HG03442 (cell line): ENCODE measurements at regions not wholly inside any gene's neighbourhood (a gene's known extent, or its start where the extent isn't known, plus 50 kb on each side); places are given as distances from the start of the nearest gene placed in this dataset.

Source experiments
- ATAC-seq: cut with Tn5 transposase; IDR thresholded peaks from one replicate; pipeline ENCODE4 v1.9.1; 2021; ENCODE audit warnings: mild to moderate bottlenecking, moderate library complexity; ENCODE audit not compliant: unreplicated experiment

DNA sequence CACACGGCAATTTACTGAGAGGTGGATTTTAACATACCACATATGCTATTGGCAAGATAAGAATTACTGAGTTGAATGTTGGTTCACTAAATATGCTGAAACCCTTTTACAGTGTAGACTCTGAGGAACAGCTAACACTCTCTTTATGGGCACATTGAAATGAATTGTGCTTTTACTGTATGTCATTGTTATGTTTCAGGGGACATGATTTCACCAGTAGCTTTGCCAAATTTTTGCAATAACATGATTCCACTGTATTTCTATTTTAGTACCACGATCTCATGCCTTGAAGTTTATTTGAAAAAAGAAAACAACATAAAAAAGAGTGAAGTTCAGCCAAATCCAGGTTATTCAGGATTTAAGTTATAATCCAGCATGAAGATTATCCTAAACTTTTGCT, 188.5 kb downstream of the HLX start:
- no peak for ATAC-seq

- peak; percentile 81 for ATAC-seq
These were observed 190.1 kb downstream of the HLX start for GRCh38 chr1:221069178-221069903.

GRCh38 chr1:221069986-221070385, 190.7 kb downstream of the HLX start:
- no peak for ATAC-seq

DNA sequence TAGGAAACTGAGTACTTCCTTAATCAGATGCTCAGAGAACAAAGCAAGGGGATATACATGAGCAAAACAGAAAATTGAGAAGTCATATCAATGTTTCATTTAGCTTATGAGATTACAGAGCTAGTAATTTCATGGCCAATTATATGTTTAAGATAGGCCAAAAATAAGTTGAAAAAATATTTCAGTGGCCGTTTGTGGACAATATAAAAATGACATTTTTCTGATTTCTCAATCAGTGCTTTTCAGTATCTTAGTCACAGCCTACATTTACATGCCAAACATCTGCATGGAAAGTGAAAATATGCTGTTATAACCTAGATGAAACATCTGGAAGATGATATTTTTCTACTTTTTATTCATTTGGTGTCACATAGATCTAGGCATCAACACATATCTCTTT, 192.5 kb downstream of the HLX start:
- ATAC-seq = no peak

- no peak for ATAC-seq
These were observed 193.0 kb downstream of the HLX start for GRCh38 chr1:221072214-221072613.

DNA sequence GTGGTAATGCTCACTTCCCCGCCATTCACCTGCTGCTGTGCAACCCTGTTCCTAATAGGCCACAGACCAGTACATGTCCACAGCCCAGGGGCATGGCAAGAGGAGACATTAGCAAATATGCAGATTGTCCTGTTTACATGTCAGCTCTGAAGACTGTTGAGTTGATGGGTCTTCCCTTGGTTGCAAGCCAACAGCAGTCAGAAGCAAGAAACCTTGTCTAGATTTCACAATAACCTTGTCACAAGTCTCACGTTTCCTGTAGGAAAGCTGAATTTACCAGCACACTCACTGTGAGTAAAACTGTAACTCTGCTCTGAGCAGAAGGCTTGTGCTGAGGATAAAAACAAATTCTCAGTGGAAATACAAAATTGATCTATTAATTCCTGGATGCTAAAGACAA, 195.1 kb downstream of the HLX start:
- ATAC-seq = no peak

DNA sequence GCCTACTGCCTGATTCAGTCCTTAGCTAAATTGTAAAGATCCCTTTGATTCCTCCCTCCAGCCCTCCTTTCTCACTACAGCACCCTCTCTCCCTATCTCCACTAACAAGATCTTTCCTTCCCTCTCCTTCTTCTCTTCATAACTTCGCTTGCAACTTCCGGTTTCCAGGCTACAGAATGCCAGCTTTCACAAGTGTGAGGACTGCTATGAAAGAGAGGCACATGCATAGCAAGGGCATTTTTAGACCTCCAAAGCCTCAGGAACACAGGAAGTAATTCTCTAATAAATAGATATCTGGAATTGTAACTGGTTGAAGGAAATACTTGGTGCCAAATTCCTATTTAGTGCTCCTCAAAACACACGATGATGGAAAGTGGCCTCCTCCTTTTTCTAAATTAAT, 196.7 kb downstream of the HLX start:
- no peak for ATAC-seq

- no peak for ATAC-seq
These were observed 197.2 kb downstream of the HLX start for GRCh38 chr1:221076391-221076811.

DNA sequence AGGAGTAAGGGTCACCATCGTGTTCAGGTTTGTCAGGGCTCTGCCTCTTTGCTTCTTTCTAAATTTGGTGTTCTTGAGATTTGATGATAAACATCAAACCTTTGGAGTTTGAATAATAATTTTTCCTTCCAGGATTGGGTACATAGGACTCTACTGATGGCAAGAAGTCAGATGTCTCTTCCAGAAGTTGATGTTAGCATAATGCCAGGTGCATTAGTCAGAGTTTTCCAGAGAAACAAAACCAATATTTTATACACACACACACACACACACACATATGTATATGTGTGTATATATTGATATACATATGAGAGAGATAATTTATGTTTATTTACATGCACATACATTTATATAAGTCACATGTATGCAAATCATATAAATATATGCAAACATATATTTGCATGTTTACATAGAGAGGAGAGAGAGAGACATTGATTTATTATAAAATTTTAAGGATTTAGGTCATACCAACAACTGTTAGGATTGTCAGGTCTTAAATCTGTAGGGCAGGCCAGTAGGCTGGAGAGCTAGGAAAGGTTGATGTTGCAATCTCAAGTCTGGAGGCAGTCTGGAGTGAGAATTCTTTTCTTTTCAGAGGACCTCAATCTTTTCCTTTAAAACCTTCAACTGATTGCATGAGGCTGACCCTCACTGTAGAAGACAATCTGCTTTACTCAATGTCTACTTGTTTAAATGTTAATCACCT, 199.2 kb downstream of the HLX start:
- ATAC-seq = no peak

GRCh38 chr1:221083902-221084301, 204.7 kb downstream of the HLX start:
- no peak for ATAC-seq

DNA sequence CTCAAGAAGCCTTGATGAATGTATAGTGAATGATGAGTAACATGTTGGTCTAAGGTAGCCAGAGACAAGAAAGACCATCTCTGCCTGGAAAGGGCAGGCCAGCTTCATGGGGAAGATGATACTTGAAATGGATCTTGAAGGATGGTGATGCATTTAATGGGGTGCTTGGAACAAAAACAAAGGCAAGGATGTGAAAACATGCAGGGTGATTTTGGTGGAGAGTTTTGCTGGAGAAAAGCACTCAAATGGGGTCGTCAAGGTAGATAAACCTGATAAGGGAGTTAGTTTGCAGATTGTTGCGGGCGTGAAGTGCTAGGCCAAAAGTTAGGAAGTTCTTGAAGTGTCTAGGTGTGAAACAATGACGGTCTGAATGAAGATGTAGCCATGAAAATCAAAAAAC, 205.4 kb downstream of the HLX start:
- no peak for ATAC-seq

DNA sequence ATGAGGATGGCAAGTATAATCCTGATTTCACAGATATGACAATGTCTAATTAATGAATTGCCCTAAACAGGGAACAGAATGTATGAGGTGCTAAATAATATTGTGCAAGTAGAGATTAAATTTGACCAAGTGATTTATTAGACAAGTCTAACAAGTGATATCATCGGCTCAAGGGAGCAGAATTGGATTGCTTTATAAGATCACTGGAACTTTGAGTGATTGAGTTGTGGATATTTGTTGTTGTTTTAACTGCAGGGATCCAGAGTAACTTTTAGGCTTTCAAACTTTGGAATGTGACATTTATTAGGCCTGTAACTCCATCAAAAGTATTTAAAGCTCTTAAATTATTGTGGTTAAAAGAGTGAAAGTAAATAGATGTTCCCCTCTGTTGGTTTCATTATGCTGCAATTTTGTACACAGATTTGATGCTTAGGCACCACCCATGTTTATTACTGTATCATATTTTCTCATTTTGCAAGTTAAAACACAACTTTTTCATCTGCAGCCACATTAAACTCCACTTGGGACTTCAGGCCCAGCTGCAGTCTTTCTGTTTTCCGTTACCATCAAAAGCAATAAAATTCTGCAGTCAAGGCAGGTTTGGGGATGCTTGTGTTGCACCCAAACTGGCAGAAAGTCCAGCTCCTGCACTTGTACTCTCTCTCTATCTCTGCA, 206.6 kb downstream of the HLX start:
- ATAC-seq = no peak

DNA sequence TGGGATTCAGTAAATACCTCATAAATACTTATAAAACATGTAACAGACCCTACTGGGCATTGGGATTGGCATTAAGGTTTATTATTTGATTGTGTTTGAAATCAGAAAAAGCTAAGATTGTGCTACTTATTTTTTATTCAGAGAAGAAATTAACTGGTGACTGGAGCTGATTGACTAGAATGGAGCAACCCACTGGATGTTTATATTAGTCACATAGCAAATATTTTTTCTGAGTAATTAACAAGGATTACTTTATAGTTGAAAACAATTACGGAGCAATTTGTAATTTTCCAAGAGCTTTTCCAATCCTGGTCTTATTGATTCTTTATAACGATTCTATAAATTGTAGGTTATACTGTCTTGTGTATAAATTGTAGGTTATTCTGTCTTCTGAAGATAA, 208.7 kb downstream of the HLX start:
- no peak for ATAC-seq

GRCh38 chr1:221089273-221089672, 210.0 kb downstream of the HLX start:
- ATAC-seq = no peak

- no peak for ATAC-seq
These were observed 210.6 kb downstream of the HLX start for GRCh38 chr1:221089803-221090202.

- no peak for ATAC-seq
These were observed 214.9 kb downstream of the HLX start for GRCh38 chr1:221093903-221094791.

DNA sequence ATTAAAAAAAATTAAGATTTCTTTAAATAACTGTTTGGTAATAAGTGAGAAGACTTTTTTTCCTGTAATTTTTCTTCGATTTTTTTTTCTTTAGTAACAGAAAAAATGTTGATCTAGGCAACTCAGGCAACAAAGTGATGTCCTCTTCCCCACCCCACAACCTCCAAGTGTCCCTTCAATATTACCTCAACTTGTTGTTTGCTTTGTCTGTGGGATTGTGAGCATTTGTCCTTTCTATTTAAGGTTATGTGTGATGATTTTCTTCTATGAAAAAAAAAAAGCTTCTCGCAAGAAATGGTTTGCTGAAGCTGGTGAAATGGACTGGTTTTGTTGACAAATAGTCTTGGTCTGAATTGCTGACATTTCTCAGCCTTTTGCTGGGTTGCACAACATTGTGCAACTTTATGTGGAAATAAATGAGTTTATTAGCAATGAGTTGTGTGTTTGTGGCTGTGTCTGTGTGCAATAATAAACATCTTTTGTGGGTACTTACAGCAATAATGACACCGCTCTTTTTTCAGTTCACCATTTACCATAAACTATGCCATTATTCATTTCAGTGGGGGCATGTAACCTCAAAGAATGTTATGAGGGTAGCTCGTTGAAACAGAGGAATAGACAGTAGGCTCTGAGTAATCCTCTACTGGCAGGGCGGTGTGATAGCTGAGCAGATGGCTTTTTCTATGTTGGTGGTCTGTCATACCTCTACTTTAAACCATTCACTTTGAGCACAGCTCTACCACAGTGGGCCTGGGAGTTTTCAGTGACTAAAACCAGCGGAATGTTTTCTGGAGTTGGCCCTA, 218.4 kb downstream of the HLX start:
- ATAC-seq = no peak

- no peak for ATAC-seq
These were observed 219.5 kb downstream of the HLX start for GRCh38 chr1:221098471-221099405.
